ENCODE measurements at regions not wholly inside any gene's neighbourhood (a gene's known extent, or its start where the extent isn't known, plus 50 kb on each side); places are given as distances from the start of the nearest gene placed in this dataset.

DNA sequence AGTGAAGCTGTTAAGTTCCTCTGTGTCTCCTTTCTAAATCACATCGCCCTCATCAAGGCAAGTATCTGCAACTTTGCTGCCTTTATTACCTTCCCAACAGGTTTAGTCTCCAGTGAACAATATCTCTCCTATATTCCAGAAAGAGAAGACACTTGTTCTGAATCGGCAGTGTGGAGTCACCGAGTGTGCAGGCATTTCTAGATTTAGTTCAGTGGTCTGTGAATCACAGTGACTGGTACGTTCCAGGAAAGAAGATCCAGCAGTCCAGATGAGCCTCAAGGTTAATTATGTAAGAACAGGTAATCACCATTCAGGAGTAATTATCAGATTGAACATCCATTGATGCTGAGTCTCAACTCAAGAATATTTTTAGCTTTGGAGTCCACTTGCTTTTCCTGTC, 497.0 kb downstream of the FOXO1 start:
- TF ChIP-seq, protein P1, sequence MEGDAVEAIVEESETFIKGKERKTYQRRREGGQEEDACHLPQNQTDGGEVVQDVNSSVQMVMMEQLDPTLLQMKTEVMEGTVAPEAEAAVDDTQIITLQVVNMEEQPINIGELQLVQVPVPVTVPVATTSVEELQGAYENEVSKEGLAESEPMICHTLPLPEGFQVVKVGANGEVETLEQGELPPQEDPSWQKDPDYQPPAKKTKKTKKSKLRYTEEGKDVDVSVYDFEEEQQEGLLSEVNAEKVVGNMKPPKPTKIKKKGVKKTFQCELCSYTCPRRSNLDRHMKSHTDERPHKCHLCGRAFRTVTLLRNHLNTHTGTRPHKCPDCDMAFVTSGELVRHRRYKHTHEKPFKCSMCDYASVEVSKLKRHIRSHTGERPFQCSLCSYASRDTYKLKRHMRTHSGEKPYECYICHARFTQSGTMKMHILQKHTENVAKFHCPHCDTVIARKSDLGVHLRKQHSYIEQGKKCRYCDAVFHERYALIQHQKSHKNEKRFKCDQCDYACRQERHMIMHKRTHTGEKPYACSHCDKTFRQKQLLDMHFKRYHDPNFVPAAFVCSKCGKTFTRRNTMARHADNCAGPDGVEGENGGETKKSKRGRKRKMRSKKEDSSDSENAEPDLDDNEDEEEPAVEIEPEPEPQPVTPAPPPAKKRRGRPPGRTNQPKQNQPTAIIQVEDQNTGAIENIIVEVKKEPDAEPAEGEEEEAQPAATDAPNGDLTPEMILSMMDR (IDR thresholded peaks at IDR 0.05; ENCODE audit: low read depth, low read length): no peak
- no peak for TF ChIP-seq MYC (IDR thresholded peaks at IDR 0.05; ENCODE audit: low read depth, low read length)
- no peak for TF ChIP-seq POLR2A (IDR thresholded peaks at IDR 0.05; ENCODE audit: extremely low read depth, insufficient read length)
- TF ChIP-seq, protein P2, sequence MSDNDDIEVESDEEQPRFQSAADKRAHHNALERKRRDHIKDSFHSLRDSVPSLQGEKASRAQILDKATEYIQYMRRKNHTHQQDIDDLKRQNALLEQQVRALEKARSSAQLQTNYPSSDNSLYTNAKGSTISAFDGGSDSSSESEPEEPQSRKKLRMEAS (IDR thresholded peaks at IDR 0.05; ENCODE audit: low read depth, low read length): no peak

All from NB4 (cell line).